ENCODE measurements at regions not wholly inside any gene's neighbourhood (a gene's known extent, or its start where the extent isn't known, plus 50 kb on each side); places are given as distances from the start of the nearest gene placed in this dataset.

- TF ChIP-seq CTCF (IDR thresholded peaks at IDR 0.05): no peak
- no peak for TF ChIP-seq POLR2A (IDR thresholded peaks at IDR 0.05)
- TF ChIP-seq POLR2AphosphoS5 (IDR thresholded peaks at IDR 0.05): no peak
Measured at GRCh38 chr5:58002323-58002722, 457.6 kb downstream of the PLK2 start.
